RWPE2 (cell line): ENCODE measurements at regions not wholly inside any gene's neighbourhood (a gene's known extent, or its start where the extent isn't known, plus 50 kb on each side); places are given as distances from the start of the nearest gene placed in this dataset.

Source experiments
- ATAC-seq: fragments of 200-7000 bp; cut with Tn5 transposase; 3 replicates; pipeline ENCODE4 v1.9.1; 2021; ENCODE audit warnings: low read depth
- DNase-seq: peaks from one replicate; pipeline ENCODE4 v3.0.0-alpha.2; 2020; ENCODE audit warnings: low spot score
- H3K27ac ChIP-seq: fragments of 450-650 bp; 2 replicates; pipeline ENCODE4 v1.5.1; 2017; ENCODE audit warnings: mild to moderate bottlenecking; ENCODE audit not compliant: poor library complexity, severe bottlenecking
- H3K27me3 ChIP-seq: fragments of 250-450 bp; sonication (Bioruptor Pico); 2 replicates; pipeline ENCODE4 v1.5.1; 2021; ENCODE audit warnings: mild to moderate bottlenecking, moderate library complexity; ENCODE audit not compliant: insufficient read depth, poor library complexity, severe bottlenecking
- H3K36me3 ChIP-seq: fragments of 250-450 bp; sonication (Bioruptor Pico); 2 replicates; pipeline ENCODE4 v1.5.1; 2020; ENCODE audit warnings: low read depth, mild to moderate bottlenecking, moderate library complexity
- H3K4me1 ChIP-seq: fragments of 250-450 bp; sonication (Bioruptor Pico); 2 replicates; pipeline ENCODE4 v1.5.1; 2021; ENCODE audit warnings: mild to moderate bottlenecking, moderate library complexity; ENCODE audit not compliant: insufficient read depth, poor library complexity, severe bottlenecking
- H3K4me3 ChIP-seq: fragments of 250-450 bp; sonication (Bioruptor Pico); 2 replicates; pipeline ENCODE4 v1.5.1; 2021; ENCODE audit warnings: mild to moderate bottlenecking, moderate library complexity; ENCODE audit not compliant: severe bottlenecking
- H3K9me3 ChIP-seq: fragments of 250-450 bp; sonication (Bioruptor Pico); 2 replicates; pipeline ENCODE4 v1.5.1; 2021; ENCODE audit warnings: mild to moderate bottlenecking, moderate library complexity; ENCODE audit not compliant: severe bottlenecking
- CTCF ChIP-seq: fragments of 450-650 bp; IDR thresholded peaks from one replicate; pipeline ENCODE4 v1.5.1; 2017; ENCODE audit warnings: mild to moderate bottlenecking, moderate library complexity; ENCODE audit not compliant: poor library complexity, severe bottlenecking

DNA sequence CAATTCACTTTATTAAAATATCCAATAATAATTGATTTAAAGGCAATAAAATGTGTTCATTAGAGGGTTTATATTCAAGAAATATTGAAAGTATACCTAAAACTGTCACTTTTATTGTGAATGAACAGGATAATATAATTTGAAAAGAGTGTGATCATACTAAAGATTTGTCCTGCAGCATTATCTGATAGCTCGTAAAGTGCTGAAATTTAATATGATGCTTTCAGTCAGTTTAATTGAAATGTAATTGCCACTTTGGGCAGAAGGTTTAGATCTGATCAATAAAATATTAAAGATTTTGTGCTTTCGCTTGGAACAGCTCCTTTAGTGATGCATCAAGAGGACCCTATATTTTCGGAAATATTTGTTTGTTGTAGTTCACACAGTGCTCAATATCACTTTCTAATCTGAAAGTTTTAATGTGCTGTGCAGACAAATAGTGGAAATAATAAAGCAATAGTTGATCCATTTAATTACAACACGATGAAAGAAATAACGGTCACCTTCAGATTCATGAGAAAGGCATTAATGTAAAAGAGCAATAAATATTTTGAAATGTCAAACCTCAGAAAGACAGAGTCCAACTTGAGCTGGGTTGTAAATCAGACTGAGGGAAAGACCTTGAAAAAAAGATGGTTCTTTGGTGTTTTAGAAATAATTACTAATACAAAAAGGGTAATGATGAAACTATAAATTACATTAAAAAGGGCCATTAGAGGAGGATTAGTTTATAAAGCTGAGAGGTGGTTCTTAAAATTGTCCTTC, 129.7 kb upstream of the MEIS2 start:
- H3K9me3 ChIP-seq = no peaks in the 10 kb centered on the region

DNA sequence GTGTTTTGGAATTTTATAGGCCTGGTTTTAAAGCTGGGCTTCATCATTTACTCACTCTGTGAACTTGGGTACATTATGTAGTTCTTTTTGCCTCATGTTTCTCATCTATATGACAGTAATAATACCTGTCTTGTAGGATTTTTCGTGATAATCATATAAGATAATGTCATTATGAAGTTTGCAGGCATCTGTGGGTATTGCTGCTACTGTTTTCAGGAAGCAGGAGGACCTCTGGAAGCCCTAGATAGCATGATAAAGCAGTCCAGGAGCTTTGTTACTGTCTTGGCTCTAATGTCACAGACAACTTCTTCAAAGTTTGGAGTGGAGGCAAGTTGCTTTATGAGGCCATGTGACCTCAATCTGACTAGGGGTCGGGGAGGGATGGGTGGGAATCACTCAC, 145.0 kb upstream of the MEIS2 start:
- DNase-seq = no peak
- ATAC-seq = no peak
- peaks cover 38% of the 10 kb centered on the region for H3K27me3 ChIP-seq
- H3K9me3 ChIP-seq = no peaks in the 10 kb centered on the region
- H3K36me3 ChIP-seq = no peaks in the 10 kb centered on the region; the same call in 1 of the 2 replicates
- H3K4me1 ChIP-seq = no peaks in the 10 kb centered on the region
- no peak for TF ChIP-seq CTCF
- no peak overlapping the region for H3K4me3 ChIP-seq
- no peak overlapping the region for H3K27ac ChIP-seq

More for the DNA sequence above, 129.7 kb upstream of the MEIS2 start:
- Histone ChIP-seq H3K4me1 (no peaks in the 10 kb centered on the region), H3K27me3 (peaks cover 26% of the 10 kb centered on the region), H3K4me3 (no peak overlapping the region), H3K36me3 (no peaks in the 10 kb centered on the region), H3K27ac (no peak overlapping the region)
- DNase-seq (no peak), ATAC-seq (no peak)
- TF ChIP-seq CTCF = no peak

- Histone ChIP-seq H3K36me3 (no peaks in the 10 kb centered on the region; the same call in 1 of the 2 replicates), H3K27ac (no peak overlapping the region), H3K4me3 (no peak overlapping the region), H3K4me1 (no peaks in the 10 kb centered on the region), H3K9me3 (no peaks in the 10 kb centered on the region), H3K27me3 (peaks cover 35% of the 10 kb centered on the region)
- DNase-seq (no peak), ATAC-seq (no peak)
- no peak for TF ChIP-seq CTCF
Observed at GRCh38 chr15:37246065-37246464, 145.7 kb upstream of the MEIS2 start.

DNA sequence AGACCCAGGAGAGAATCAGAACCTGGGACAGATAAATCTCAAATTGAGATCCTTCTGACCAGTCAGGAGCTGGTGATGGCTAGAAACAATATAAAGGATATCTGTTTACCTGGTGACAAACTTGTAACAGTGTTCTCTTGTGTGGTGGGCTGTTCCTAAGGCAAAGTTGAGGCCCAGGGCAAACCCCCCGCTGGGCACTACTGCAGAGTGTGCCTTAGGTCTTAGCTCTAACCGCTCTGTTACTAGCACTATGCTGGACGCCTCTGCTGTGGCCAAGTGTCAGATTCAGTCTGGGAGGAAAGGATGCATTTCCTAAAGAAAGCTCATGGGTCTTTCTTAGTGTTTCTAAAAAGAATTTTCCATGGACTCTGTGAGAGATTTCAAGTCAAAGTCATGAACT, 146.5 kb upstream of the MEIS2 start:
- Histone ChIP-seq H3K27me3 (peaks cover 34% of the 10 kb centered on the region), H3K36me3 (no peaks in the 10 kb centered on the region; the same call in 1 of the 2 replicates), H3K4me3 (no peak overlapping the region), H3K9me3 (no peaks in the 10 kb centered on the region), H3K27ac (no peak overlapping the region), H3K4me1 (no peaks in the 10 kb centered on the region)
- no peak for ATAC-seq
- TF ChIP-seq CTCF = no peak
- DNase-seq = no peak

GRCh38 chr15:37249249-37249648, 148.9 kb upstream of the MEIS2 start:
- ATAC-seq = no peak
- H3K27ac ChIP-seq = no peak overlapping the region
- peaks cover 34% of the 10 kb centered on the region for H3K27me3 ChIP-seq
- H3K4me1 ChIP-seq = no peaks in the 10 kb centered on the region
- H3K9me3 ChIP-seq = no peaks in the 10 kb centered on the region
- DNase-seq = no peak
- TF ChIP-seq CTCF = no peak
- no peak overlapping the region for H3K4me3 ChIP-seq
- no peaks in the 10 kb centered on the region; the same call in 1 of the 2 replicates for H3K36me3 ChIP-seq
